ENCODE measurements at regions not wholly inside any gene's neighbourhood (a gene's known extent, or its start where the extent isn't known, plus 50 kb on each side); places are given as distances from the start of the nearest gene placed in this dataset.

GRCh38 chr13:74287724-74288169 is 153.5 kb upstream of the KLF12 start:
- no peaks in the 10 kb centered on the region for H3K36me3 ChIP-seq
- intact Hi-C loops (cut with DNase I): loop anchor here in 1 of 4 donors (10.0 kb wide), 1 partner anchor 533 kb away; no protein-coding TSS in a partner anchor
- H3K27me3 ChIP-seq: no peaks in the 10 kb centered on the region
- peaks cover 8% of the 10 kb centered on the region for H3K4me1 ChIP-seq (ENCODE audit: insufficient read depth)
- H3K27ac ChIP-seq: no peak overlapping the region
- no peaks in the 10 kb centered on the region for H3K9me3 ChIP-seq
- WGBS, 3 donors: 2 to 8% (median 3%) methylated on average over 4 of the region's 4 CpGs
- TF ChIP-seq EP300 (IDR thresholded peaks at IDR 0.05): no peak
- no peak for TF ChIP-seq POLR2A (IDR thresholded peaks at IDR 0.05)
- TF ChIP-seq CTCF (IDR thresholded peaks at IDR 0.05): no peak
- DNase-seq: peak; percentile 72 to 86 (median 77)
- no peak overlapping the region for H3K4me3 ChIP-seq

GRCh38 chr13:74280795-74281490 is 146.7 kb upstream of the KLF12 start:
- no peaks in the 10 kb centered on the region for H3K4me1 ChIP-seq (ENCODE audit: insufficient read depth)
- WGBS, 3 donors: 19 to 38% (median 25%) methylated on average over 1 of the region's 1 CpG
- no peak overlapping the region for H3K27ac ChIP-seq
- H3K36me3 ChIP-seq: no peaks in the 10 kb centered on the region
- DNase-seq: no peak
- no peak overlapping the region for H3K4me3 ChIP-seq
- H3K9me3 ChIP-seq: no peaks in the 10 kb centered on the region
- intact Hi-C loops (cut with DNase I): loop anchor here in 1 of 4 donors (10.0 kb wide), 1 partner anchor 526 kb away; no protein-coding TSS in a partner anchor
- no peaks in the 10 kb centered on the region for H3K27me3 ChIP-seq
- TF ChIP-seq CTCF (IDR thresholded peaks at IDR 0.05): no peak
- TF ChIP-seq POLR2A (IDR thresholded peaks at IDR 0.05): no peak
- no peak for TF ChIP-seq EP300 (IDR thresholded peaks at IDR 0.05)

- H3K27me3 ChIP-seq: no peaks in the 10 kb centered on the region
- H3K9me3 ChIP-seq: no peaks in the 10 kb centered on the region
- intact Hi-C loops (cut with DNase I): loop anchor here in 1 of 4 donors (10.0 kb wide), 1 partner anchor 525 kb away; no protein-coding TSS in a partner anchor
- TF ChIP-seq CTCF (IDR thresholded peaks at IDR 0.05) (no peak), EP300 (IDR thresholded peaks at IDR 0.05) (no peak), POLR2A (IDR thresholded peaks at IDR 0.05) (no peak)
- 94 to 97% (median 96%) methylated on average over 3 of the region's 3 CpGs for WGBS, 3 donors
- no peak overlapping the region for H3K4me3 ChIP-seq
- no peak overlapping the region for H3K27ac ChIP-seq
- DNase-seq: no peak
- H3K4me1 ChIP-seq (ENCODE audit: insufficient read depth): no peaks in the 10 kb centered on the region
- H3K36me3 ChIP-seq: no peaks in the 10 kb centered on the region
Measured at GRCh38 chr13:74280093-74280794, 146.0 kb upstream of the KLF12 start.

GRCh38 chr13:74278901-74279300 is 144.7 kb upstream of the KLF12 start:
- Histone ChIP-seq H3K9me3 (no peaks in the 10 kb centered on the region), H3K36me3 (no peaks in the 10 kb centered on the region), H3K4me3 (no peak overlapping the region), H3K27ac (no peak overlapping the region), H3K27me3 (no peaks in the 10 kb centered on the region), H3K4me1 (ENCODE audit: insufficient read depth) (no peaks in the 10 kb centered on the region)
- no peak for DNase-seq
- 98 to 99% (median 98%) methylated on average over 2 of the region's 2 CpGs for WGBS, 3 donors
- intact Hi-C loops (cut with DNase I): no loop called here
- TF ChIP-seq POLR2A (IDR thresholded peaks at IDR 0.05) (no peak), EP300 (IDR thresholded peaks at IDR 0.05) (no peak), CTCF (IDR thresholded peaks at IDR 0.05) (no peak)

Measured in ovary (tissue), 7 donors.